HCT116 (cell line): ENCODE measurements at regions not wholly inside any gene's neighbourhood (a gene's known extent, or its start where the extent isn't known, plus 50 kb on each side); places are given as distances from the start of the nearest gene placed in this dataset.

Source experiments
- ATF3 ChIP-seq: IDR thresholded peaks from 2 replicates; pipeline ENCODE4 v1.6.1; 2012
- CTCF ChIP-seq, 3 experiments: fragments of 200-600 bp in 1 of 3; sonication (generic) in 1 of 3; IDR thresholded peaks in 2 of 3; conservative IDR thresholded peaks in 1 of 3; 2 replicates each; pipeline ENCODE4 v1.5.1; 2012 to 2017; ENCODE audit warnings: low read depth in 2 of 3, low read length in 2 of 3, antibody characterized with exemption in 1 of 3, borderline replicate concordance in 1 of 3, control low read depth in 1 of 3, mild to moderate bottlenecking in 1 of 3, mixed read lengths in 1 of 3, mixed run types in 1 of 3, moderate library complexity in 1 of 3; ENCODE audit not compliant: insufficient read depth in 1 of 3
- FOSL1 ChIP-seq: IDR thresholded peaks from 2 replicates; pipeline ENCODE4 v1.6.1; 2012; ENCODE audit warnings: low read depth
- MAX ChIP-seq: IDR thresholded peaks from 2 replicates; pipeline ENCODE4 v1.6.1; 2012
- POLR2A ChIP-seq: IDR thresholded peaks from 2 replicates; pipeline ENCODE4 v1.7.0; 2011; ENCODE audit warnings: borderline replicate concordance; ENCODE audit not compliant: insufficient read depth, insufficient read length; ENCODE audit errors: extremely low read depth
- SP1 ChIP-seq: IDR thresholded peaks from 2 replicates; pipeline ENCODE4 v1.6.1; 2012; ENCODE audit warnings: low read depth
- YY1 ChIP-seq: IDR thresholded peaks from 2 replicates; pipeline ENCODE4 v1.6.1; 2011; ENCODE audit warnings: low read length, low read depth, moderate library complexity, mild to moderate bottlenecking; ENCODE audit not compliant: insufficient replicate concordance; ENCODE audit errors: extremely low read depth
- ZBTB33 ChIP-seq: IDR thresholded peaks from 2 replicates; pipeline ENCODE4 v1.6.1; 2011; ENCODE audit warnings: mild to moderate bottlenecking, low read length, moderate library complexity; ENCODE audit not compliant: insufficient replicate concordance; ENCODE audit errors: extremely low read depth

- TF ChIP-seq CTCF (IDR thresholded peaks at IDR 0.05 in 2 of 3, conservative IDR thresholded peaks at IDR 0.05 in 1 of 3; ENCODE audit: borderline replicate concordance in 1 of 3, insufficient read depth in 1 of 3, low read depth in 2 of 3, low read length in 2 of 3), result no peak
- no peak for TF ChIP-seq POLR2A
- TF ChIP-seq YY1, result no peak
- TF ChIP-seq ATF3, result no peak
- TF ChIP-seq MAX, result no peak
- no peak for TF ChIP-seq ZBTB33
- no peak for TF ChIP-seq SP1
- TF ChIP-seq FOSL1, result no peak
Observed at GRCh38 chr11:126112547-126112946, 49.9 kb upstream of the CDON start.
